ENCODE measurements at regions not wholly inside any gene's neighbourhood (a gene's known extent, or its start where the extent isn't known, plus 50 kb on each side); places are given as distances from the start of the nearest gene placed in this dataset.
"Not testable (repeated sequence)": the region's sequence is repeated elsewhere in the genome, so short reads cannot be mapped to it uniquely, and the experiment has no call there.

DNA sequence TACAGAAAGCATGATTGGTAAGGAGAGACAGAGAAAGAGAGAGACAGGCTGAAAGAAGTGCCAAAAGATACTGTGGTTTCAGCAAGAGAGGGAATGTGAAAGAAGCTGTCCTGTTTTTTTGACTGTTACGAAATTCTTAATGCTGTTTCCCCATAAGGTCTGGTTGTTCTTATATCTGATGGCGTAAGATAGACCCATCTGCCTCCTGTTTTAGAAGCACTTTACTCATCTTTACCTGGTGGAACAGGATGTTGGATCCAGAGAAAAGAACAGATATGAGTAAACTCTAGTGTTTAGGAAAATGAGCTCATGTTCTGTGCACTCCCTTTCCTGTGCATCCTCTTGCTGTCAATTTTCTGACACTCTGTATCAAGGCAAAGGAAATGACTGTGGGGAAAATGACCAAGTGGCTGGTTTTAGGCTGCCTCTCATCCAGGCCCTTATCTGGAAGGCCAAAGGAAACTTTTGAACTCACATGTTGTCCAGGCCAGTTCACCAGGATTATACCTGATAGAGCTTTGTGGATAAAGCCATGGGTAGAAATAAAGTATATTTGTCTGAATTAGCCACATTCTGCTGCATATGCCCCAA, 311.7 kb upstream of the HTR2C start:
- Histone ChIP-seq H3K9me3 (ENCODE audit: control insufficient read depth, low read length) (no peaks in the 10 kb centered on the region), H3K4me3 (ENCODE audit: low read length in 2 of 2) (no peak overlapping the region), H3K4me1 (ENCODE audit: control insufficient read depth in 1 of 2, insufficient read depth in 2 of 2, low read length in 2 of 2) (no peaks in the 10 kb centered on the region), H3K27me3 (ENCODE audit: control insufficient read depth in 1 of 2, insufficient read depth in 2 of 2, low read length in 1 of 2) (no peaks in the 10 kb centered on the region), H3K27ac (ENCODE audit: low read depth in 1 of 2, low read length in 2 of 2) (no peak overlapping the region), H3K36me3 (ENCODE audit: control insufficient read depth in 1 of 2, insufficient read depth in 2 of 2, low read length in 1 of 2) (no peaks in the 10 kb centered on the region)
- intact Hi-C loops (cut with DNase I), result no loop called here
- 83 to 87% methylated on average over 2 of the region's 2 CpGs for WGBS, 2 donors
- DNase-seq, result no peak
- no peak for ATAC-seq (ENCODE audit: low FRiP score)

GRCh38 chrX:114270371-114270770, 313.5 kb upstream of the HTR2C start:
- DNase-seq; intact Hi-C loops (cut with DNase I); H3K4me1 ChIP-seq (ENCODE audit: control insufficient read depth in 1 of 2, insufficient read depth in 2 of 2, low read length in 2 of 2); H3K27ac ChIP-seq (ENCODE audit: low read depth in 1 of 2, low read length in 2 of 2); H3K36me3 ChIP-seq (ENCODE audit: control insufficient read depth in 1 of 2, insufficient read depth in 2 of 2, low read length in 1 of 2); ATAC-seq (ENCODE audit: low FRiP score); H3K4me3 ChIP-seq (ENCODE audit: low read length in 2 of 2); H3K27me3 ChIP-seq (ENCODE audit: control insufficient read depth in 1 of 2, insufficient read depth in 2 of 2, low read length in 1 of 2); H3K9me3 ChIP-seq (ENCODE audit: control insufficient read depth, low read length): not testable (repeated sequence)
- WGBS, 2 donors, result 83 to 92% methylated on average over 15 to 17 of the region's 21 CpGs

DNA sequence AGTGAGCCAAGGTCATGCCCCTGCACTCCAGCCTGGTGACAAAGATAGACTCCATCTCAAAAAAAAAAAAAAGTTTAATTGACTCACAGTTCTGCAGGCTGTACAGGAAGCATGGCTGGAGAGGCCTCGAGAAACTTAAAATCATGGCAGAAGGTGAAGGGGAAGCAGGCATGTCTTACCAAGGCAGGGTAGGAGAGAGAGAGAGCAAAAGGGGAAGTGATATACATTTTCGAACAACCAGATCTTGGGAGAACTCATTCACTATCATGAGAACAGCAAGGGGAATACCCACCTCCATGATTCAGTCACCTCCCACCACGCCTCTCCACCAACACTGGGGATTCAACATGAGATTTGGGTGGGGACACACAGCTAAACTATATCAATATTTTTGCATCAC, 315.2 kb upstream of the HTR2C start:
- Histone ChIP-seq H3K9me3 (ENCODE audit: control insufficient read depth, low read length) (no peaks in the 10 kb centered on the region), H3K27ac (ENCODE audit: low read depth in 1 of 2, low read length in 2 of 2) (no peak overlapping the region), H3K27me3 (ENCODE audit: control insufficient read depth in 1 of 2, insufficient read depth in 2 of 2, low read length in 1 of 2) (no peaks in the 10 kb centered on the region), H3K4me1 (ENCODE audit: control insufficient read depth in 1 of 2, insufficient read depth in 2 of 2, low read length in 2 of 2) (no peaks in the 10 kb centered on the region), H3K36me3 (ENCODE audit: control insufficient read depth in 1 of 2, insufficient read depth in 2 of 2, low read length in 1 of 2) (no peaks in the 10 kb centered on the region), H3K4me3 (ENCODE audit: low read length in 2 of 2) (no peak overlapping the region)
- no peak for ATAC-seq (ENCODE audit: low FRiP score)
- WGBS, 2 donors, result 72 to 88% methylated on average over 3 of the region's 3 CpGs
- intact Hi-C loops (cut with DNase I), result no loop called here
- no peak for DNase-seq

DNA sequence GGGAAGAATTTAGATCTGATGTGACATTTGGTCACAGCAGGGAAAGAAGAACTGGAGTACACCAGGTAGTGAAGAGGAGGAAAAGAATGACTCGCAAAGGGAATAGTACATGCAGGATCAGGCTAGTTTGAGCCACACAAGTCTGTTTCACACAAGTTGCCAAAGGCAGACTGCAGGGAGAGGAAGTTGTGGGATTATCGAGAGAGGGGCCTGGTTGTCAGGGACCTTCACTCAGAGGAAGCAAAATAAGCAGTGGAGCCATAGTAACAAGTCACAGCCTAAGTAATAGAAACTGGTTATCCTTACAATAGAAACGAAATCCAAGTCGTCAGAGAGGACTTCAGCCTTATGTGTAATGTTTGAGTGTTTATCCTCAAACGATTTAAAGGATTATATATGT, 316.7 kb upstream of the HTR2C start:
- ATAC-seq (ENCODE audit: low FRiP score), result no peak
- H3K36me3 ChIP-seq (ENCODE audit: control insufficient read depth in 1 of 2, insufficient read depth in 2 of 2, low read length in 1 of 2), result no peaks in the 10 kb centered on the region
- H3K4me1 ChIP-seq (ENCODE audit: control insufficient read depth in 1 of 2, insufficient read depth in 2 of 2, low read length in 2 of 2), result no peaks in the 10 kb centered on the region
- H3K4me3 ChIP-seq (ENCODE audit: low read length in 2 of 2), result no peak overlapping the region
- no peak overlapping the region for H3K27ac ChIP-seq (ENCODE audit: low read depth in 1 of 2, low read length in 2 of 2)
- intact Hi-C loops (cut with DNase I), result no loop called here
- no peaks in the 10 kb centered on the region for H3K27me3 ChIP-seq (ENCODE audit: control insufficient read depth in 1 of 2, insufficient read depth in 2 of 2, low read length in 1 of 2)
- 57 to 61% methylated on average over 5 of the region's 5 CpGs for WGBS, 2 donors
- H3K9me3 ChIP-seq (ENCODE audit: control insufficient read depth, low read length), result no peaks in the 10 kb centered on the region
- no peak for DNase-seq

DNA sequence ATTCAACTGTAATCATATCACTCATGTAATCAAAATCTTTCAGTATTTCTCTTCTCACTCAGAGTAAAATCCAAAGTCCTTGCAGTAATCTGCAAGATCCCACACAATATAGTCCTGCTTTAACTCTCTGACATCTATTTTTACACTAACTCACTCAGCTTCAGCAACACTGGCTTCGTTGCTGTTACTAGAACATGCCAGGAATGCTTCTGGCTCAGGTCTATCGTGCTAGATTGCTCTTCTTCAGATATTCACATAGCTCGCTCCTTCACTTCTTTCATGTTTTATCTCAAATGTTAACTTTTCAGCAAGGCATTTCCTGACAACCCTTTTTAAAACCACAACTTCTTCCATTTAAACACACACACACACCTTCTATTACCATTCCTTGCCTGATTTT, 331.7 kb upstream of the HTR2C start:
- 7 to 35% methylated on average over 3 of the region's 3 CpGs for WGBS, 2 donors
- no peak for ATAC-seq (ENCODE audit: low FRiP score)
- intact Hi-C loops (cut with DNase I), result no loop called here

DNA sequence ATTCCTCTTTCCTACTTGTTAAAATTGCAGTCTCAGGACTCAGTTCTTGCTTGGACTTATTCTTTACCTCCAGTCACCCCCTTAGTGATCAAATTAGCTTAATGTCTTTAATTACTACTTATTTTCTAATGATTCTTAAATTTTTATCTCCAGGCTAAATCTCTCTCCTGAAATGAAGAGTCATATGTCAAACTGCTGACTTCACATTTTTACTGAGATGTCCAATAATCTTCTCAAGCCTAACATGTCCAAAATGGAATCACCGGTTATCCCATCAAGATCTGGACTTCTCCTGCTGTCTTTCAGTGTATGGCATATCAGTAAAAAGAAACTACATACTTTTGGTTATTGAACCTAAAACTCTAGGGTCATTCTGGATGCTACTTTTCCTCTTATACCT, 332.3 kb upstream of the HTR2C start:
- 81 to 86% methylated on average over 1 of the region's 1 CpG for WGBS, 2 donors
- Histone ChIP-seq H3K4me3 (ENCODE audit: low read length in 2 of 2) (no peak overlapping the region), H3K9me3 (ENCODE audit: control insufficient read depth, low read length) (no peaks in the 10 kb centered on the region), H3K27ac (ENCODE audit: low read depth in 1 of 2, low read length in 2 of 2) (no peak overlapping the region), H3K4me1 (ENCODE audit: control insufficient read depth in 1 of 2, insufficient read depth in 2 of 2, low read length in 2 of 2) (no peaks in the 10 kb centered on the region), H3K36me3 (ENCODE audit: control insufficient read depth in 1 of 2, insufficient read depth in 2 of 2, low read length in 1 of 2) (no peaks in the 10 kb centered on the region), H3K27me3 (ENCODE audit: control insufficient read depth in 1 of 2, insufficient read depth in 2 of 2, low read length in 1 of 2) (no peaks in the 10 kb centered on the region)
- DNase-seq (no peak), ATAC-seq (ENCODE audit: low FRiP score) (no peak)
- intact Hi-C loops (cut with DNase I), result no loop called here

More for the DNA sequence above, 331.7 kb upstream of the HTR2C start:
- no peak overlapping the region for H3K4me3 ChIP-seq (ENCODE audit: low read length in 2 of 2)
- no peaks in the 10 kb centered on the region for H3K36me3 ChIP-seq (ENCODE audit: control insufficient read depth in 1 of 2, insufficient read depth in 2 of 2, low read length in 1 of 2)
- no peaks in the 10 kb centered on the region for H3K9me3 ChIP-seq (ENCODE audit: control insufficient read depth, low read length)
- H3K27ac ChIP-seq (ENCODE audit: low read depth in 1 of 2, low read length in 2 of 2), result no peak overlapping the region
- H3K4me1 ChIP-seq (ENCODE audit: control insufficient read depth in 1 of 2, insufficient read depth in 2 of 2, low read length in 2 of 2), result no peaks in the 10 kb centered on the region
- H3K27me3 ChIP-seq (ENCODE audit: control insufficient read depth in 1 of 2, insufficient read depth in 2 of 2, low read length in 1 of 2), result no peaks in the 10 kb centered on the region
- no peak for DNase-seq

DNA sequence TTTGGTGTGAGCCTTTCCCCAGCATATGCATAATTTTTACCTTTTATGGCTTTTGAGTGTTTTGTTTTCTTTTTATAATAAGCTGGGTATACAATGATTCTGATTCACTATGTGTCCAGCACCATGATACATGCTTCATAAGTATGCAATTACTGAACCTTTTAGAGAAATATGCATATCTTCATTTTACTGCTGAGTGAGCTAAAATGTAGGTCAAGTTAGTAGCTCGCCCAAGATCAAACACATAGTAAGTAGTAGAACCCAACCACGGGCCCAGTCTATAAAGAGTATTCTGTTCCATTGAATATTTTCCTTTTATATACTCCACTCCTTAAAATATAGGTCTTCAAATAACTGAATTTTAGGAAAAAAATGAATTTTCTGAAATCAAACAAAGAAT, 362.4 kb upstream of the HTR2C start:
- no peaks in the 10 kb centered on the region for H3K36me3 ChIP-seq (ENCODE audit: control insufficient read depth in 1 of 2, insufficient read depth in 2 of 2, low read length in 1 of 2)
- H3K4me3 ChIP-seq (ENCODE audit: low read length in 2 of 2), result no peak overlapping the region
- H3K9me3 ChIP-seq (ENCODE audit: control insufficient read depth, low read length), result no peaks in the 10 kb centered on the region
- no peak for ATAC-seq (ENCODE audit: low FRiP score)
- H3K27ac ChIP-seq (ENCODE audit: low read depth in 1 of 2, low read length in 2 of 2), result no peak overlapping the region
- intact Hi-C loops (cut with DNase I), result no loop called here
- WGBS, 2 donors, result 45 to 89% methylated on average over 2 of the region's 2 CpGs
- H3K27me3 ChIP-seq (ENCODE audit: control insufficient read depth in 1 of 2, insufficient read depth in 2 of 2, low read length in 1 of 2), result no peaks in the 10 kb centered on the region
- H3K4me1 ChIP-seq (ENCODE audit: control insufficient read depth in 1 of 2, insufficient read depth in 2 of 2, low read length in 2 of 2), result no peaks in the 10 kb centered on the region
- no peak for DNase-seq

DNA sequence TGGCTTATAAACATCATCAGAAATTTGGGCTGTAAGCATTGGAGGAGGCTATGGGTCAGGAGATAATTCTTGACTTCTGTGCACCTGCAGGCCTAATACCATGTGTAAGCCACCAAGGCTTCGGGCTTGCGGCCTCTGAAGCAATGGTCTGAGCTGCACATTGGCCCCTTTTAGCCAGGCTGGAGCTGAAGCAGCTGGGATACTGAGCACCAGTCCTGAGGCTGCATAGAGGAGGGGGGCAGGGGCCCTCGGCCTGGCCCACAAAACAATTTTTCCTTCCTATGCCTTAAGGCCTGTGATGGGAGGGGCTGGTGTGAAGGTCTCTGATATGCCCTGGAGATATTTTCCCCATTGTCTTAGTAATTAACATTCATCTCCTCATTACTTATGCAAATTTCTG, 373.0 kb upstream of the HTR2C start:
- H3K27me3 ChIP-seq (ENCODE audit: control insufficient read depth in 1 of 2, insufficient read depth in 2 of 2, low read length in 1 of 2), result no peaks in the 10 kb centered on the region
- no peaks in the 10 kb centered on the region for H3K36me3 ChIP-seq (ENCODE audit: control insufficient read depth in 1 of 2, insufficient read depth in 2 of 2, low read length in 1 of 2)
- 83 to 89% methylated on average over 3 of the region's 3 CpGs for WGBS, 2 donors
- no peak for ATAC-seq (ENCODE audit: low FRiP score)
- H3K4me1 ChIP-seq (ENCODE audit: control insufficient read depth in 1 of 2, insufficient read depth in 2 of 2, low read length in 2 of 2), result no peaks in the 10 kb centered on the region
- no peaks in the 10 kb centered on the region for H3K9me3 ChIP-seq (ENCODE audit: control insufficient read depth, low read length)
- intact Hi-C loops (cut with DNase I), result no loop called here
- H3K4me3 ChIP-seq (ENCODE audit: low read length in 2 of 2), result no peak overlapping the region
- DNase-seq, result no peak
- no peak overlapping the region for H3K27ac ChIP-seq (ENCODE audit: low read depth in 1 of 2, low read length in 2 of 2)

GRCh38 chrX:114201622-114202021, 382.3 kb upstream of the HTR2C start:
- Histone ChIP-seq H3K36me3 (ENCODE audit: control insufficient read depth in 1 of 2, insufficient read depth in 2 of 2, low read length in 1 of 2) (no peaks in the 10 kb centered on the region), H3K27me3 (ENCODE audit: control insufficient read depth in 1 of 2, insufficient read depth in 2 of 2, low read length in 1 of 2) (no peaks in the 10 kb centered on the region), H3K27ac (ENCODE audit: low read depth in 1 of 2, low read length in 2 of 2) (no peak overlapping the region), H3K4me3 (ENCODE audit: low read length in 2 of 2) (no peak overlapping the region), H3K9me3 (ENCODE audit: control insufficient read depth, low read length) (no peaks in the 10 kb centered on the region), H3K4me1 (ENCODE audit: control insufficient read depth in 1 of 2, insufficient read depth in 2 of 2, low read length in 2 of 2) (no peaks in the 10 kb centered on the region)
- 36 to 46% methylated on average over 4 of the region's 4 CpGs for WGBS, 2 donors
- ATAC-seq (ENCODE audit: low FRiP score), result no peak
- intact Hi-C loops (cut with DNase I), result no loop called here
- no peak for DNase-seq
